A673 (cell line): ENCODE measurements at regions not wholly inside any gene's neighbourhood (a gene's known extent, or its start where the extent isn't known, plus 50 kb on each side); places are given as distances from the start of the nearest gene placed in this dataset.

Source experiments
- BruUV-seq: library from RNA; stranded (reverse); fragments of 400-500 nt; replicated peaks from 2 replicates; lab custom pipeline; 2021; lab: Mats Ljungman, UMichigan
- CTCF ChIA-PET: fragments of 300-600 bp; sonication (Branson Sonifier 250); formaldehyde crosslinking; loops from one replicate; lab custom pipeline; 2022; ENCODE audit warnings: antibody characterized with exemption; lab: Charles Lee
- POLR2A ChIA-PET: fragments of 300-600 bp; sonication (Branson Sonifier 250); formaldehyde crosslinking; loops from one replicate; lab custom pipeline; 2022; ENCODE audit warnings: antibody characterized with exemption; ENCODE audit not compliant: low non-redundant PET; lab: Charles Lee
- DNase-seq: peaks from one replicate; pipeline ENCODE4 v3.0.0-alpha.2; 2015; ENCODE audit warnings: low spot score
- H3K27ac ChIP-seq: fragments of 200-600 bp; sonication (generic); 2 replicates; pipeline ENCODE4 v1.5.1; 2016; ENCODE audit warnings: mixed run types, low read depth, mild to moderate bottlenecking, mixed read lengths, antibody characterized with exemption, low read length; ENCODE audit not compliant: poor library complexity, severe bottlenecking
- H3K27me3 ChIP-seq: fragments of 200-600 bp; sonication (generic); replicated peaks from 2 replicates; pipeline ENCODE4 v1.6.1; 2017; ENCODE audit warnings: mixed run types, low read depth, mild to moderate bottlenecking, mixed read lengths, antibody characterized with exemption, low read length; ENCODE audit not compliant: insufficient read depth, poor library complexity
- H3K36me3 ChIP-seq: fragments of 200-600 bp; sonication (generic); 2 replicates; pipeline ENCODE4 v1.6.1; 2016; ENCODE audit warnings: mixed run types, mild to moderate bottlenecking, mixed read lengths, antibody characterized with exemption, low read length; ENCODE audit not compliant: insufficient read depth, poor library complexity, severe bottlenecking
- H3K4me1 ChIP-seq: fragments of 200-600 bp; sonication (generic); 2 replicates; pipeline ENCODE4 v1.6.1; 2017; ENCODE audit warnings: mixed run types, mild to moderate bottlenecking, mixed read lengths, antibody characterized with exemption, low read length; ENCODE audit not compliant: insufficient read depth, poor library complexity, severe bottlenecking
- H3K4me3 ChIP-seq: fragments of 200-600 bp; sonication (generic); 2 replicates; pipeline ENCODE4 v1.5.1; 2016; ENCODE audit warnings: low read depth, mixed run types, mild to moderate bottlenecking, mixed read lengths, low read length; ENCODE audit not compliant: poor library complexity, severe bottlenecking
- H3K9me3 ChIP-seq: fragments of 200-600 bp; sonication (generic); 2 replicates; pipeline ENCODE4 v1.6.1; 2016; ENCODE audit warnings: mixed run types, low read depth, mild to moderate bottlenecking, mixed read lengths, antibody characterized with exemption, low read length; ENCODE audit not compliant: poor library complexity, severe bottlenecking
- EZH2 ChIP-seq: fragments of 200-600 bp; sonication (generic); IDR thresholded peaks from 2 replicates; pipeline ENCODE4 v1.6.1; 2017; ENCODE audit warnings: borderline replicate concordance, low read depth, mild to moderate bottlenecking, mixed read lengths, antibody characterized with exemption, low read length; ENCODE audit not compliant: poor library complexity, severe bottlenecking
- intact Hi-C: fragments of 100-400 bp; cut with micrococcal nuclease; formaldehyde crosslinking; loops from one replicate; pipeline ENCODE4 v1.10.0; 2022; ENCODE audit not compliant: unreplicated experiment
- TF ChIP-seq, protein P1 (sequence below): fragments of 300-800, 200-600 bp; sonication (generic); conservative IDR thresholded peaks from 2 replicates; pipeline ENCODE4 v1.5.1; 2017; ENCODE audit warnings: low read depth, mild to moderate bottlenecking, antibody characterized with exemption, low read length, moderate library complexity, mixed read lengths

DNA sequence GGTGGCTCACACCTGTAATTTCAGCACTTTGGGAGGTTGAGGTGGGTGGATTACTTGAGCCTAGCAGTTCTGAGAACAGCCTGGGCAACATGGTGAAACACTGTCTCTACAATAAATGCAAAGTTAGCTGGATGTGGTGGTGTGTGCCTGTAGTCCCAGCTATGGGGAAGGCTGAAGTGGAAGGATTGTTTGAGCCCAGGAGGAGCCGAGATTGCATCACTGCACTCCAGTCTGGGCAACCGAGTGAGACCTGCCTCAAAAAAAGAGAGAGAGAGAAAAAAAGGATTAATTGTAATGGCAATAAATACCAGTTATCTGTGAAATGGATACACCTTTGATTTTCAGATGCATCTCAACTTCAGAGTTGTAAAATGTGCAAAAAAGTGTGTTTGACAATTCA lies 58.8 kb downstream of the SPRY1 start:
- Histone ChIP-seq H3K9me3 (no peaks in the 10 kb centered on the region), H3K27me3 (no peaks in the 10 kb centered on the region), H3K27ac (no peak overlapping the region), H3K36me3 (no peaks in the 10 kb centered on the region), H3K4me1 (peaks cover 4% of the 10 kb centered on the region), H3K4me3 (no peak overlapping the region)
- intact Hi-C loops = no loop called here
- ChIA-PET POLR2A (no interaction called here), CTCF (no interaction called here)
- no TSS peak for BruUV-seq
- TF ChIP-seq, protein P1, sequence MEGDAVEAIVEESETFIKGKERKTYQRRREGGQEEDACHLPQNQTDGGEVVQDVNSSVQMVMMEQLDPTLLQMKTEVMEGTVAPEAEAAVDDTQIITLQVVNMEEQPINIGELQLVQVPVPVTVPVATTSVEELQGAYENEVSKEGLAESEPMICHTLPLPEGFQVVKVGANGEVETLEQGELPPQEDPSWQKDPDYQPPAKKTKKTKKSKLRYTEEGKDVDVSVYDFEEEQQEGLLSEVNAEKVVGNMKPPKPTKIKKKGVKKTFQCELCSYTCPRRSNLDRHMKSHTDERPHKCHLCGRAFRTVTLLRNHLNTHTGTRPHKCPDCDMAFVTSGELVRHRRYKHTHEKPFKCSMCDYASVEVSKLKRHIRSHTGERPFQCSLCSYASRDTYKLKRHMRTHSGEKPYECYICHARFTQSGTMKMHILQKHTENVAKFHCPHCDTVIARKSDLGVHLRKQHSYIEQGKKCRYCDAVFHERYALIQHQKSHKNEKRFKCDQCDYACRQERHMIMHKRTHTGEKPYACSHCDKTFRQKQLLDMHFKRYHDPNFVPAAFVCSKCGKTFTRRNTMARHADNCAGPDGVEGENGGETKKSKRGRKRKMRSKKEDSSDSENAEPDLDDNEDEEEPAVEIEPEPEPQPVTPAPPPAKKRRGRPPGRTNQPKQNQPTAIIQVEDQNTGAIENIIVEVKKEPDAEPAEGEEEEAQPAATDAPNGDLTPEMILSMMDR = no peak
- no peak for TF ChIP-seq EZH2
- DNase-seq = no peak

DNA sequence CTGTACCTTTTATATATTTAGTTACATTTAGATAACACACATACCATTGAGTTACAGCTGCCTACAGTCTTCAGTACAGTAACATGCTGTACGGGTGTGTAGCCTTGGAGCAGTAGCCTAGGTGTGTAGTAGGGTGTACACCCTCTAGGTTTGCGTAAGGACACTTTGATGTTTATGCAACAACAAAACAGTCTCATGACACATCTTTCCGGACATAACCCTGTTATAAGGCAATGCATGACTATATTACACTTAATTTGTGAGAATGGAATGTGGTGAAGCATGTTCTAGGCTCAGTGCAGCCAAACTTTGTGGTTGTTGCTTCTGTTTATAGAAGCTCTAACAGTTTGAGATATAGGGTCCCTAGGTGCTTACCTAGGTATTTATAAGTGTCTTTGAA lies 65.4 kb downstream of the SPRY1 start:
- ChIA-PET POLR2A (no interaction called here), CTCF (no interaction called here)
- Histone ChIP-seq H3K27ac (no peak overlapping the region), H3K4me3 (no peak overlapping the region), H3K27me3 (no peaks in the 10 kb centered on the region), H3K36me3 (no peaks in the 10 kb centered on the region), H3K4me1 (no peaks in the 10 kb centered on the region), H3K9me3 (no peaks in the 10 kb centered on the region)
- TF ChIP-seq, protein P1 = no peak
- TF ChIP-seq EZH2 = no peak
- intact Hi-C loops = no loop called here
- no peak for DNase-seq
- BruUV-seq = no TSS peak

DNA sequence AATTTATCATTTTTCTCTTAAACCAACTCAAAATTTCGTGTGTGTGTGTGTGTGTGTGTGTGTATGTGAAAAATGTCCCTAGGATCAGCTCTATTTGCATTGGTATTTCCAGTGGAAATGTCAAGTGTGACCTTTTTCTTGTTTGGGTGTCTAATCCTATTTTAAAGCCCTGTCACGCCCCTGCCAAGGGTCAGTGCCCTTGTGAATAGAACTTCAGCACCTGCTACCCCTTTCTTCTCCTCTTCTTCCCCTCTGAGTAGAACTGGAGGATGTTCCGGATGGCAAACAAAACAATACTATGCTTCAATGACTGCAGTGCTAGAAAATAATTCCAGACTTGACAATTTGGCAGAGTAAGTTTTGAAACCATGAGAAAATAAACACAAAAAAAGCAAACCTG lies 67.3 kb downstream of the SPRY1 start:
- ChIA-PET POLR2A (no interaction called here), CTCF (no interaction called here)
- Histone ChIP-seq H3K9me3 (no peaks in the 10 kb centered on the region), H3K27ac (no peak overlapping the region), H3K27me3 (no peaks in the 10 kb centered on the region), H3K4me1 (no peaks in the 10 kb centered on the region), H3K4me3 (no peak overlapping the region), H3K36me3 (no peaks in the 10 kb centered on the region)
- no peak for TF ChIP-seq EZH2
- TF ChIP-seq, protein P1 = no peak
- intact Hi-C loops = no loop called here
- DNase-seq = no peak
- BruUV-seq = no TSS peak
